ENCODE measurements at regions not wholly inside any gene's neighbourhood (a gene's known extent, or its start where the extent isn't known, plus 50 kb on each side); places are given as distances from the start of the nearest gene placed in this dataset.

DNA sequence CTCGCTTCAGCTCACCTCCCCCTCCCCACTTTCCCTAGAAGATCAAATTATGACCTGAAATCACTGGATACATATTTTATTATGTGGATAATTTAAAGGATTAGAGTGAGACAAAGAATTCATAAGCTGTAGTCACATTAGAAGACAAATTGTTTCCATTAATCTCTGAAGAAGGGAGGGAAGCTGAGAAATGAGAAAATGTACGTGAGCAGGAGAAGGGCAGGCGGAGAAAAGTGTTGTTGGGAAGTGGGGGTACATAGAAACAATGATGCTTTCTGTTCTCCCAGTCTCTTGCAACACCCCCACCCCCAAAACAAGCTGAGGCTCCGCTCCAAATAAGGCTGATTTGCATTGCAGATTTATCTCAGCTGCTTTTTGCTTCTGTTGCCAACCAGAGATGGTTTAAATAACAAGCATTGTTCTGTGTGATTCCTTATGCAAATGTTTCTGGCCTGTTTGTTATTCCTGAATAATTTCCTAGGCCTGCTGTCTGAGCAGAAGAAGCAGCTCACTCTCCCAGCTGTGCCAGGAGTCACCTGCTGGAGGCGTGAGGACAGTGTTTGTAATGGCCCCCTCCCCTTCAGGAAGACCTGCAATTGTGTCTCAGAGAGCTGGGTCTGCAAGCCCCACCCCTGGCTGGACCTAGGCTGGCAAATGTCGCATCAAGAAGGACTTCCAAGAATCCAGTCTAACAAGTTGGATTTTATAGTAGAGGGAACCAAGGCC lies 121.8 kb upstream of the TNR start (continued):
- TF ChIP-seq, protein P1, sequence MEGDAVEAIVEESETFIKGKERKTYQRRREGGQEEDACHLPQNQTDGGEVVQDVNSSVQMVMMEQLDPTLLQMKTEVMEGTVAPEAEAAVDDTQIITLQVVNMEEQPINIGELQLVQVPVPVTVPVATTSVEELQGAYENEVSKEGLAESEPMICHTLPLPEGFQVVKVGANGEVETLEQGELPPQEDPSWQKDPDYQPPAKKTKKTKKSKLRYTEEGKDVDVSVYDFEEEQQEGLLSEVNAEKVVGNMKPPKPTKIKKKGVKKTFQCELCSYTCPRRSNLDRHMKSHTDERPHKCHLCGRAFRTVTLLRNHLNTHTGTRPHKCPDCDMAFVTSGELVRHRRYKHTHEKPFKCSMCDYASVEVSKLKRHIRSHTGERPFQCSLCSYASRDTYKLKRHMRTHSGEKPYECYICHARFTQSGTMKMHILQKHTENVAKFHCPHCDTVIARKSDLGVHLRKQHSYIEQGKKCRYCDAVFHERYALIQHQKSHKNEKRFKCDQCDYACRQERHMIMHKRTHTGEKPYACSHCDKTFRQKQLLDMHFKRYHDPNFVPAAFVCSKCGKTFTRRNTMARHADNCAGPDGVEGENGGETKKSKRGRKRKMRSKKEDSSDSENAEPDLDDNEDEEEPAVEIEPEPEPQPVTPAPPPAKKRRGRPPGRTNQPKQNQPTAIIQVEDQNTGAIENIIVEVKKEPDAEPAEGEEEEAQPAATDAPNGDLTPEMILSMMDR (IDR thresholded peaks at IDR 0.05; ENCODE audit: control extremely low read depth in 1 of 3, insufficient read depth in 1 of 3, low read depth in 1 of 3, low read length in 3 of 3): peak; percentile 27 to 55 (median 52); a peak in 3 of 4 replicates
- peak; percentile 69 for TF ChIP-seq CEBPB (IDR thresholded peaks at IDR 0.05; ENCODE audit: low read depth, low read length)
- peak; percentile 30; the same call in 1 of the 2 replicates for TF ChIP-seq TEAD4 (IDR thresholded peaks at IDR 0.05; ENCODE audit: low read depth, low read length)
- peak; percentile 82 for TF ChIP-seq ASH2L (IDR thresholded peaks at IDR 0.05; ENCODE audit: low read length)
- TF ChIP-seq SP1 (IDR thresholded peaks at IDR 0.05; ENCODE audit: low read depth, low read length): 0 out of 2 replicates have a peak, but pooled peaks have one; percentile 70
- TF ChIP-seq, protein P2, sequence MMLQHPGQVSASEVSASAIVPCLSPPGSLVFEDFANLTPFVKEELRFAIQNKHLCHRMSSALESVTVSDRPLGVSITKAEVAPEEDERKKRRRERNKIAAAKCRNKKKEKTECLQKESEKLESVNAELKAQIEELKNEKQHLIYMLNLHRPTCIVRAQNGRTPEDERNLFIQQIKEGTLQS (IDR thresholded peaks at IDR 0.05; ENCODE audit: insufficient read depth, low read depth, low read length): no peak
- TF ChIP-seq RBBP5 (IDR thresholded peaks at IDR 0.05; ENCODE audit: borderline replicate concordance, low read depth, low read length): peak; percentile 74; the same call in 1 of the 2 replicates
- TF ChIP-seq POU5F1 (IDR thresholded peaks at IDR 0.05; ENCODE audit: low read depth, low read length): peak; percentile 85
- TF ChIP-seq HDAC2 (IDR thresholded peaks at IDR 0.05; ENCODE audit: borderline replicate concordance in 1 of 2, low read depth in 2 of 2, low read length in 2 of 2): peak in 1 of 2 experiments; percentile 64; a peak in 1 of 4 replicates
- 0 out of 2 replicates have a peak, but pooled peaks have one; percentile 37 for TF ChIP-seq YY1 (IDR thresholded peaks at IDR 0.05; ENCODE audit: low read depth, low read length)
- TF ChIP-seq POLR2AphosphoS5 (IDR thresholded peaks at IDR 0.05; ENCODE audit: low read depth, low read length): no peak
- TF ChIP-seq JUN (IDR thresholded peaks at IDR 0.05; ENCODE audit: low read depth, low read length): 0 out of 2 replicates have a peak, but pooled peaks have one; percentile 40
- no peak for TF ChIP-seq RXRA (IDR thresholded peaks at IDR 0.05; ENCODE audit: insufficient read depth, low read depth, low read length)
- peak; percentile 36 to 47; a peak in 3 of 4 replicates for TF ChIP-seq RAD21 (IDR thresholded peaks at IDR 0.05 in 1 of 2, conservative IDR thresholded peaks at IDR 0.05 in 1 of 2; ENCODE audit: low read depth in 2 of 2, low read length in 2 of 2)
- TF ChIP-seq TCF12 (IDR thresholded peaks at IDR 0.05; ENCODE audit: low read depth, low read length): peak; percentile 60; the same call in 1 of the 2 replicates
- no peak for TF ChIP-seq MAFK (IDR thresholded peaks at IDR 0.05; ENCODE audit: low read depth, low read length)
- TF ChIP-seq, protein P3, sequence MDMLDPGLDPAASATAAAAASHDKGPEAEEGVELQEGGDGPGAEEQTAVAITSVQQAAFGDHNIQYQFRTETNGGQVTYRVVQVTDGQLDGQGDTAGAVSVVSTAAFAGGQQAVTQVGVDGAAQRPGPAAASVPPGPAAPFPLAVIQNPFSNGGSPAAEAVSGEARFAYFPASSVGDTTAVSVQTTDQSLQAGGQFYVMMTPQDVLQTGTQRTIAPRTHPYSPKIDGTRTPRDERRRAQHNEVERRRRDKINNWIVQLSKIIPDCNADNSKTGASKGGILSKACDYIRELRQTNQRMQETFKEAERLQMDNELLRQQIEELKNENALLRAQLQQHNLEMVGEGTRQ (IDR thresholded peaks at IDR 0.05; ENCODE audit: low read length): no peak
